ENCODE measurements at regions not wholly inside any gene's neighbourhood (a gene's known extent, or its start where the extent isn't known, plus 50 kb on each side); places are given as distances from the start of the nearest gene placed in this dataset.
A peak's percentile ranks its signal among the peaks of the same experiment; 100 is the strongest.
"Not testable (repeated sequence)": the region's sequence is repeated elsewhere in the genome, so short reads cannot be mapped to it uniquely, and the experiment has no call there.

- no peak for DNase-seq
Observed at GRCh38 chr19:27843861-27844260, 1369.1 kb downstream of the UQCRFS1 start.

- no peak for DNase-seq
Observed at GRCh38 chr19:27833031-27833430, 1379.9 kb downstream of the UQCRFS1 start.

- no peak for DNase-seq
Observed at GRCh38 chr19:27828829-27829228, 1384.1 kb downstream of the UQCRFS1 start.

- DNase-seq = no peak
Observed at GRCh38 chr19:27824108-27824507, 1388.8 kb downstream of the UQCRFS1 start.

- DNase-seq = no peak
Observed at GRCh38 chr19:27822336-27822735, 1390.6 kb downstream of the UQCRFS1 start.

- DNase-seq = no peak
Observed at GRCh38 chr19:27821418-27822018, 1391.4 kb downstream of the UQCRFS1 start.

- no peak for DNase-seq
Observed at GRCh38 chr19:27815985-27816384, 1397.0 kb downstream of the UQCRFS1 start.

- DNase-seq = not testable (repeated sequence)
Observed at GRCh38 chr19:27814834-27815233, 1398.1 kb downstream of the UQCRFS1 start.

- DNase-seq = not testable (repeated sequence)
Observed at GRCh38 chr19:27814274-27814673, 1398.7 kb downstream of the UQCRFS1 start.

- no peak for DNase-seq
Observed at GRCh38 chr19:27806471-27807070, 1406.4 kb downstream of the UQCRFS1 start.

GRCh38 chr19:27805848-27806247 is 1407.1 kb downstream of the UQCRFS1 start:
- no peak for DNase-seq

- DNase-seq = not testable (repeated sequence)
Observed at GRCh38 chr19:27802293-27802692, 1410.7 kb downstream of the UQCRFS1 start.

GRCh38 chr19:27796540-27796939 is 1416.4 kb downstream of the UQCRFS1 start:
- DNase-seq = no peak

- DNase-seq = no peak
Observed at GRCh38 chr19:27796073-27796472, 1416.9 kb downstream of the UQCRFS1 start.

GRCh38 chr19:27795369-27795768 is 1417.6 kb downstream of the UQCRFS1 start:
- no peak for DNase-seq

GRCh38 chr19:27794494-27795042 is 1418.4 kb downstream of the UQCRFS1 start:
- DNase-seq = no peak

GRCh38 chr19:27793644-27794493 is 1419.1 kb downstream of the UQCRFS1 start:
- peak; percentile 87 for DNase-seq

GRCh38 chr19:27793128-27793643 is 1419.8 kb downstream of the UQCRFS1 start:
- DNase-seq = peak; percentile 90

- peak; percentile 54 for DNase-seq
Observed at GRCh38 chr19:27792576-27793127, 1420.3 kb downstream of the UQCRFS1 start.

GRCh38 chr19:27780367-27781075 is 1432.4 kb downstream of the UQCRFS1 start:
- DNase-seq = no peak

- no peak for DNase-seq
Observed at GRCh38 chr19:27779954-27780353, 1433.0 kb downstream of the UQCRFS1 start.

- DNase-seq = no peak
Observed at GRCh38 chr19:27777726-27778125, 1435.2 kb downstream of the UQCRFS1 start.

All from DMS79 treated with DMSO at 0.1 percent for 48 hours (cell line).